Stimulated activated CD8-positive, alpha-beta memory T cell treated with anti-CD3 and anti-CD28 coated beads, Interleukin-15, amount 100 ng/mL, for 4 hours (primary cell): ENCODE measurements at regions not wholly inside any gene's neighbourhood (a gene's known extent, or its start where the extent isn't known, plus 50 kb on each side); places are given as distances from the start of the nearest gene placed in this dataset.
"Not testable (repeated sequence)": the region's sequence is repeated elsewhere in the genome, so short reads cannot be mapped to it uniquely, and the experiment has no call there.

ENCODE experiments used
- DNase-seq, 2 donors: peaks; one replicate each; pipeline ENCODE4 v3.0.0-alpha.2; 2020; ENCODE audit warnings: low read depth in 2 of 2

DNA sequence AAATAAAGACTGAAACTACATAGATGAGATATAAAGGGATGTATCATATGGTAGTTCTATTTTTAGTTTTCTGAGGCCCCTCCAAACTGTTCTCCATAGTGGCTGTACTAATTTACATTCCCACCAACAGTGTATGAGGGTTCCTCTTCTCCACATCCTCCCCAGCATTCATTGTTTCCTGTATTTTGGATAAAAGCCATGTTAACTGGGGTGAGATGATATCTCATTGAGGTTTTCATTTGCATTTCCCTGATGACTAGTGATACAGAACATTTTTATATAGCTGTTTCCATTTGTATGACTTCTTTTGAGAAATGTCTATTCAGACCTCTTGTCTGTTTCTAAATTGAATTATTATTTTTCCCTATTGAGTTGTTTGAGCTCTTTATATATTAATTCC lies 229.3 kb downstream of the RFPL4B start:
- no peak for DNase-seq

DNA sequence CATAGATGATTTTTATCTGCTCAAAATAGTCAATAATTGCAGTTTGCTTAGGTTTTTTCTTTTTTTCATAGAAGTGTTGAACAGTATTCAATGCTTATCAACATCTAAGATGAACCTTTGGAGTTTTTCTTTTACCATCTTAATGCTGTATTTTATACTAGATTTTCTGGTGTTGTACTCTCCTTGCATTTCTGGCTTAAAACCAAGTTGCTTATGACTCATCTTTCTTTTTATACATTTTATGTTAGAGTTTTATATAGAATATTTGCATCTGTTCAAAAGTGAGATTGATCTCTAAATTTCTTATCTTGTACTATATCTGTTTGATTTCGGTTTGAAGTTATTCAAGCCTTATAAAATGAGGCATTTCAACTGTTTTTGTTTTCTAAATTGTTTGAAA lies 232.5 kb downstream of the RFPL4B start:
- no peak for DNase-seq

DNA sequence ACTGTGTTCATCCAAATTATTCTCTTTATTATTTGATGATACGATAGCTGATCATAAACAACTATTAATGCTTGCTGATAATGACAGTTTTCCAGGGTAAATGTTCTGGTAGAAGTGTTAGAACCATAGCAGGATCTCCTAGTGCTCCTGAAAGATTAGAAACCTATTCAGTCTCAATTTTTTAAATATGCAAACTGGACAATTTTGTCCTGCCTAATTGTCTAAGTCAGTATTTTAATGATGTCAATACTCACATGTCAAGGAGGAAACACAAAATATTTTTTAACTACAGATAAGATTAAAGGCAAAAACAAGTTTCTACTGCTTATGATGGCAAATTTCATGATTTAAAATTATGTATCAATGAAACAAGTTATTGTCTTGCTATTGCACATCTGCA lies 233.9 kb downstream of the RFPL4B start:
- DNase-seq: no peak

DNA sequence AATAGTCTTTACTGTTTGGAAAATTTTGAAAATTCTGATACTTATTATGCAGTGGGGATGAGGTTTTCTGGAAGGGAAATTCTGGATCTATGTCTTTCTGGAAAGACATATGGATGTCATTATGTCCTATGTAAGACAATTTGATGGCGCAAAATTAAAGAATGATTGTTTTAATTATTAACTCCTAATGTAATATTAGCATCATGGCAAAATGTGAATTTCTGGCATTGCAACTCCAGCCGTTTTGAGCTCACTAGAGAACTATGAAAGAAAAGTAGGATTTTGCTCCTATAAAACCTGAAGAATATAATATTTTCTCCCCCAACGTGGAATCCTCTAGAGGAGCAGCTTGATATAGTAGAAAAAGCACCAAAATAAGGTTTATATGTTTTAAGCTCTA lies 243.2 kb downstream of the RFPL4B start:
- no peak for DNase-seq

DNA sequence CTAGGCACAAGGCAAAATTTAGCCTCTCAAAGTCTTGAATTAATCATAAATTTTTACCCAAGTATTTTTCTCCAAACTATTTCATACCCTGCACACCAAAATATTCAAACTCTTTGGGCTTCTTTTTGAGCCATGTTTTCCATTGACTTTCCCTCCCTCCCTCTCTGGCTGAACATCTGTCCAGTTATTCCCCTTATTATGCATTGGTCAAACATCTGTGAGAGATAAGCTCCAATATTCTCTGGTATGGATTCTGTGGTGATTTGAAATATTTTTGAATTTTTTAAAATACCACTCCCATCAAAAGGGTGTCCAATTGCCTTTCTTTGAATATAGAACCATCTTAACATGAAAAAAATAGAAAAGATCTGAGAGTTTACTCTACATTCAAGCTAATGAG lies 244.2 kb downstream of the RFPL4B start:
- no peak for DNase-seq

DNA sequence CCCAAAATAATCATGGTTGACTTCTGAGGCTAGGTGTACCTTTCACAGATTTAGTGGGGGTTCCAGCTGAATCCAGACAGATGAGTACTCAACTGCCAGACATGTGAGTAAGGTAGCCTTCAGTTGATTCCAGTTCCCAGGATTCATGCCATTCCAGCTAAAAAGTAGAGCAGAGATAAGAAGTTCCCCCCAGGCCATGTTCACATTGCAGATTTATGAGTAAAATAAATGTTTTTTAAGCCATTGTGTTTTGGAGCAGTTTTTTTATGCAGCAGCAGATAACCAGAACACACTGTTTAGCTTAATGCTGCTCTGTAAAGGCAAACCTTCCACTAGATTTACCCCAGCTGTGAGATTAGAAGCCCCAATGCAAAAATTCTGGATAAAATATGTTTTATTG lies 245.0 kb downstream of the RFPL4B start:
- no peak for DNase-seq

DNA sequence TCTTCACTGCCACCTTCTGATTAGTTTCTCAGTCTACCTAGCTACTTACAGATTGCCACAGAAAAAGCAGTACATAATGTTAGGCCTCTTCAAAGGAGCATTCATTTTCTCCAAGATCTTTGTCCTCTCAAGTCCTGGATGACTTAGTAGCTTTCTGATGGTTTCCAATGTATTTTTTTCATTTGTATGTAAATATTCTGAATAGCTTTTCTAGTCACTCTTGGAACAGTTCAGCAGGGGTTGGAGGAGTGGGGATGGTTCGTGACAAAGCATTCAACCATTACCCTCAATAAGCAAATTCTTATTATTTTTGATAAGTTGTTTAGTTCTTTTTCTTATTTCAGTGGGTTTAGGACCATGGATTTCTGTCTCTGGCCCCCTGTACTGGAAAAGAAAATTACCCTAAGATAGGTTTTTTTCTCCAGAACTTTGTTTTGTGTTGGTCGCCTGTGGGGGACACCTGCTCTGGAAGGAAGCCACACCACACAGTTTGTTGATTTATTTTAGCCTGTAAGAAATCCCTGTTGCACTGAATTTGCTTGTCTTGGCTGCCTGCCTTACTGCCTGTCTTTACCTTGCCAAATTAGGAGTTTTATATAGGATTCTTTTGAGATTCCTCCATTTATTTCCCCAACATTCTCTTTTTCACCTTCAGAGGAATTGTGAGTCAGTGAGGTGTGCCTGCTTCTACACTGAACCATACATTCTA lies 247.9 kb downstream of the RFPL4B start:
- no peak for DNase-seq

DNA sequence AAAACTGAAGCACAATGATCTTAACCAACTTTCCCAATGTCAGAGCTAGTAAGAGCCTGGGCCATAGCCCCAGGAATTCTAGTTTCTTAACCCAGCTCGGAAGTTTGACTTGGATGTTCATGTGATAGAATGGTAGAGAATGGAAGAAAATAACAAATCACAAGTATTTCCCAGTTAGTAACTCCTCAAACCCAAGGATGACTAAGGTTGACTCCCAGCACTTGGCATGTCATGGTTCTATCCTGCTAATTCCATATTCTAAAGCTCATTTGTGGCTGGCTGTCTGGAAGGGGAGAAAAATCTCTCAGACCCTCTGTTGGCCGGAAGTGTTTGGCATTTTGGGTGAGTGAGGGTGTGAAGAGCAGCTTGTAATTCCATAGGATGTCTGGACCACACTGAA lies 248.7 kb downstream of the RFPL4B start:
- DNase-seq: no peak

DNA sequence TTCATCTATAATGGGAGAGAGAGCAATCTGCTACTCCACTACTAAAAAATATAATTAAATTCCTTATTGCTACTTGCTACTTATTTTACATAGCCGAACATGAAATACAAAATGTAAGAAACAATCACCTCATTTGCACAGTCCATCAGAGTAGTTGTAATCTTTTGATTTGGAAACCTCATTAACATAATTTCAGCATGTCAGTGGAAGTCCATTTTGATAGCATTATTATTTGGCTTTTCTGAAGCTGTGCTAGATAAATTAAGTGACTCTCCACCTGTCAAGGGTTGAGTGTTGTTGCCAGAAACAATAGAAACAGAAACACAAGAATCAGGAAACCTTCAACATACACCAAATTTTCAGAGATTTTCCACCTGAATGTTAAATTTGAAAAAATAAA lies 250.0 kb downstream of the RFPL4B start:
- DNase-seq: no peak

DNA sequence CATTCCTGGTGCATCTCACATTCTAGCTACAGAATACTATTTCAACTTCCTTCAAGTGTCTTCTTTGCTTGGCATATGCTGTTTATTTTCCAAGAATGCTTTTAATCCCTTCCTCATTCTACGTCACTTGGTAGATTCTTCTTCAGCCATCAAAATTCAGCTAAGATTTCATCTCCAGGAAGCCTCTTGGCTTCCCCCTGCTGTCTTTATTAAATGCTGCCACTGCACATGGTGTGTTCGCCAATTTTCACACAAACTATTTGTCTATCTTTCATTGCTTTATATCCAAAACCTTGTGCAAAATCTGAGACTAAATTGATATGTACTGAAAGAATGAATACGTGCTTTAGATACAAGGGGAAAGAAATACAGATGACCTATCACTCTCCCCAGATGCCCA lies 253.0 kb downstream of the RFPL4B start:
- DNase-seq: no peak

DNA sequence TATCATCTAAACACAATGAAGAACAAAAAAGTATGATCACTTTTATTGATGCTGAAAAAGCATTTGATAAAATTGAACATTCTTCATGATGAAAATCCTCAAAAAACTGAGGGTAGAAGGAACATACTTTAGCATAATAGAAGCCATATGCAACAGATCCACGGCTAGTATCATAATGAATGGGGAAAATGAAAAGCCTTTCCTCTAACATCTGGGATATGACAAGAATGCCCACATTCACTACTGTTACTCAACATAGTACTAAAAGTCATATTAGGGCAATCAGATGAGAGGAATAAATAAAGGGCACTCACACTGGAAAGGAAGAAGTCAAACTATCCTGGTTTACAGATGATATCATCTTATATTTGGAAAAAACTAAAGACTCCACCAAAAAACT lies 256.6 kb downstream of the RFPL4B start:
- DNase-seq: no peak

DNA sequence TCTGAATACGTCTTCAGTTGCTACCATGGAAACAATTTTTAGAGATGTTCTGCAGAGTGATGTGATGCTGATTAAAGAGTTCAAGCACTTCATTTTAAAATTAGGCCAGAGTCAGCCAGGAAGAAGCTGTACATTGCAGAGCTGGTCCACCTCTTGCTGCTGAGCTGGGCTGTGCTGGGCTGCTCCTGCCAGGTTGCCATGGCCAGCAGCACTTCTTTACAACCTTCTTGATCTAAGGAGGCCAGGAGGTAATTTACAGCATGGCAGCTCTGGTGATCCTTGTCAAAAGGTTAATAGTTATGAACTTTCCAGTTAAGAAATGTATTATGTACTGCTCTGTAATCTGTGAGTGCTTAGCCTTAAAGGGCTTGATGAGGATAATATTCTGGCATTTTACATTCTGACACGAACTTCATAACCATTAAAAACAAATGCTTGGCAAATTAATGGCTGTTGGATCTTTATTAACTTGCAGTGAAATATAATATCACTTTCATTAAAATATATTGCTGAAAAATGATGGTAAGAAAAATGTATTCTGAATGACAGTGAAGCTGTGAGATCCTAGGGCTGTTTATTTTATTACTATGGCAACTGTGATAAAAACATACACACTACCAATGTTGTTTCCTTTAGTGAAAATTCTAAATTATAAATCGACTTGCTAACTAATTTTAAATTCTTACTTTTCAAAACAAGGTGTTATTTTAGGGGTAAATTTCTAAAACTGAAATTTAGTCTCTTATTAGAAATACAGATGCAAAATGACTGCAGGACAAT lies 259.7 kb downstream of the RFPL4B start:
- DNase-seq: no peak

DNA sequence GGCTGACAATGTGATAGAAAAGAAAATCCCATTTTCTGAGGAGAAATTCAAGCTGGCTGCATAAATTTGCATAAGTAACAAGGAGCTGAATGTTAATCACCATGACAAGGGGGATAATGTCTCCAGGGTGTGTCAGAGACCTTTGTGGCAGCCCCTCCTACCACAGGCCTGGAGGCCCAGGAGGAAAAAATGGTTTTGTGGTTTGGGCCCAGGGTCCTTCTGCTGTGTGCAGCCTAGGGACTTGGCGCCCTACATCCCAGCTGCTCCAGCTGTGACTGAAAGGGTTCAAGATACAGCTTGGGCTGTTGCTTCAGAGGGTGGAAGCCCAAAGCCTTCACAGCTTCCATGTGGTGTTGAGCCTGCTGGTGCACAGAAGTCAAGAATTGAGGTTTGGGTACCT lies 261.8 kb downstream of the RFPL4B start:
- DNase-seq: not testable (repeated sequence)

DNA sequence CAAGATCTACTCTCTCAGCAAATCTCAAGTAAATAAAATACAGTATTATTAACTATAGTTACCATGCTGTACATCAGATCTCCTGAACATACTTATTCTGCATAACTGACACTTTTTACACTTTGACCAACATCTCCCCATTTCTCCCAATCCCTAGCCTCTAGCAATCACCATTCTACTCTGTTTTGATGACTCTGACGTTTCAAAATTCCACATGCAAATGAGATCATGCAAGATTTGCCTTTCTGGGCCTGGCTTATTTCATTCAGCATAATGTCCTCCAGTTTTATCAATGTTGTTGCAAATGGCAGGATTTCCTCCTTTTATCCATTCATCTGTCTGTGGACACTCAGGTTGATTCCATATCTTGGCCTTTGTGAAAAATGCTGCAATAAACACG lies 266.3 kb downstream of the RFPL4B start:
- DNase-seq: no peak

DNA sequence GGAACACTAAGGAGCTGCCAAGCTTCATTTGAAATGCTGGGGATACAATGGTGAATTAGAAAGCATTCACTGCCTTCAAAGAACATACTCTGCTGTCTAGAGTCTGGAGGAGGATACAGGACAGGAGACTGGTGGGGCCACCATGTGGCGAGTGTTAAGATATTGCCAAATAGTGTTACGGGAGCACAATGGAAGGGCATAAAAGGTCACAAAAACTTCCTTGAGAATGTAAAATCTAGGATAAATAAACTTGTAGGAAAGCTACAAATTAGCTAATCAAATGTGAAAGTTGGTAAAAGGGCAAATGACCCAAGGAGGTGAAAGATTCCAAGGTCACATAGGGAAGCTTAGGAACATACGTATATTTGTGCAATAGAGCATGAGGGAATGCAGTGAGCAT lies 271.7 kb downstream of the RFPL4B start:
- no peak for DNase-seq

DNA sequence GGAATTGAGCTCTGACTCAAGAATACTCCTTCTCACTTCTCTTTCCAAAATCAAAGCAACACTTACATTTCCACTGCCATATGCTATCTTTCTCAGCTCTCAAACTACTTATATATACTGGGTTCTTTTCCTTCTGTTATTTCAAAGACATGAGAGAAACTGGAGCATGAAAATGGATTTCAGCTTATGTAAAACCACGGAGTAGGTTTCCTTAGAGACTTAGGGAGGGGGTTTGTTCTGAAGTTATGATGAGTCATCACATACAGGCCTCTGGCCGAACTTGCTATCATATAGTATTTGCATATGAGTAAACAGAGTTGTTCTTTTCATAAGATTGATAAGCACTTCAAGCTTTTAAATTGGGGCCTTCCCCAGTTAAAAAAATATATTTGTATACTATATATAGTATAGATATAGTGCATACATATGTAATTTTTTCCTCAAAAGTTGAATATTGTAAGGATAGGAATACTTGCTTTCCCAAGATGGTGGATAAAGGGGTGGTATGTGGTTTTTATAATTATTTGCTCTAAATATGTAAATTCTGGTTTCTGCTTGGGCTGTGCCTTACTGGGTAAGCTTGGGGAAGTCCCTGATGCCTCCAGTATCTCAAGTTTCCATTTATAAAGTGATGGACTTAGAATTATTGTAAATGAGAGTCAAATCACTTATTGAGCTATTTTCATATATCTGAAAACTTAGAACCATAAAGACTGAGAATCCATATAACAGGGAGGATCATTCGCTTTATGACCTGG lies 273.9 kb downstream of the RFPL4B start:
- no peak for DNase-seq

DNA sequence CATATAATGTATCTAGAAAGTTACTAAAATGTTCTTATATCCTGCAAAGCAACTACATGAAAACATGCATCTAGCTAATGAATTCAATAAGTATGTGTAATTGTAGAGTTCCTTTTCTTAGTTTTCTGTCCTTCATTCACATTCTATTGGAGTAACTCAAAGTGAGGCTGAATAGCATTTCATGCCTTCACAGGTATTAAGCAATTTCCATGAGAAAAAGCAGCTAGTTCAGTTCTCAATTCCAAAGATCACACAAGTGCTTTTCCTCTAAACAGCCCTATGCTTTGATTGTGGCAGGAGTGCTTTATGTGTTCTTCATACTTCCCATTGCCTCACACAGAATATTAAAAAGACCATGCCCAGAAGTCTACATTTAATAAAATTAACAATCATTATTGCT lies 274.9 kb downstream of the RFPL4B start:
- no peak for DNase-seq

DNA sequence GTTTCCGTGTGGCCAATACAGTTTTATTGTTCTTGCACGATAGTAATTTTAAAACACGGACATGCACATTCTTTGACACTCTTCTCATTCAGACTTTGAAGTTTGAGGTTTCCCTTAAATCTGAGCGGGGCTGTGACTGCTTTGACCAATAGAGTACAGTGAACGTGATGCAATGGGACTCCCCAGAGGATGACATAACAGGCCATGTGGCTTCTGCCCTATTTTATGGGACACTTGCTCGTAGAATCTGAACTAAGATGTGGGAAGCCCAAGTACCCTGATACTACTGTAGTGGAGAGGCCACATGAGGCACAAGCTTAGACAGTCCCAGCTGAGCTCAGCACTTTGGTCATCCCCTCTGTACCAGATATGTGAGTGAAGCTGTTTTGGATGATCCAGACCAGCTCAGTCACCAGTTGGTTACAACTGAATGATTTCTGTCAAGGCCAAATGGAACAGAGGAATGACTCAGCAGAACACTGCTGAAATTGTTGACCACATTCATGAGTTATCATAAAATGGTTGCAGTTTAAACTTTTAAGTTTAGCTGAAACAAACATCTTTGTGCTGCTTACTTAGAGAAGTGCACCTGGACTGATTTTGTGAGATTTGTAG lies 279.4 kb downstream of the RFPL4B start:
- no peak for DNase-seq

DNA sequence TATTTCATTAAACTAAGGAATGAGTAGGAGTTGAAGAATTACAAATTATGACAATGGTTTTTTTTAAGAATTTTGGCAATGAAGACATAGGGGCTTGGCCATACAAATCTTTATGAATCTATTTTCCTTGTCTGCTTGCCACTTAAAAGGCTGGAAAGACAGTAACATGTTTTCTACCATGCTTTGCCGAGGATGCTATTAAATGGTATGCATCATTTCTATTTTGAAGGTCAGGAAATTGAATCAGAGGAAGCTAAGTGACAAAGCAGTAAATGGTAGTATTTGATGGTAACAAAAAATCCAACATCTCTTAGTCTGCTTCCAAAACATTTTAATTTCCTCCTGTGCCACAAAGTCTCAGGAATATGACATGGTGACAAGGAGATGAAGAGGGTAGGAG lies 287.2 kb downstream of the RFPL4B start:
- no peak for DNase-seq

DNA sequence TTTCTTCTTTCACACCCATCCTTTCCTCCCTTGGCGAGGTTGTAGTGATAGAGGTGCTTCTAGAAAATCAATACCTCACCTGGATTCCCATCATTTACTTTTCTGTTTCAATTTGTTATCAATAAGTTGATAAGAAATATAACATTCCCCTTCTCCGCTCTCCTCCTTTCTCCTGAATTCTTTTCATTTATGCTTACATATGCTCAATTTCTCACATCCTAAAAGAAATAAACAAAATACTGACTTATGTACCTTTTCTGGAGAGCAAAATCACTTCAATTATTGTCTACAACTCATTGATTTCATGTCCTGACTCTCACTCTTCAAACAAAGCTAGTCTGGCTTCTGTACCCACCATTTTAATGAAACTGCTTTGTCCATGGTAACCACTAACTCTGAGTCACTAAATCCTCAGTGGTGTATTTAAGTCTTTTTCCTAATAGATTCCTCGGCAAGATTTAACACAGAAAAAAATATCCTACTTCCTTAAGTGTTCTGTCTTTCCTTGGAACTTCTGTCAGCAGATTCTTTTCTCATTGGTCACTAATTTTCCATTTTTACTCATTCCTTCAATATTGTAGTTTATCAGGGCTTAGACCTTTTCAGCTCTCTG lies 289.6 kb downstream of the RFPL4B start:
- DNase-seq: no peak

DNA sequence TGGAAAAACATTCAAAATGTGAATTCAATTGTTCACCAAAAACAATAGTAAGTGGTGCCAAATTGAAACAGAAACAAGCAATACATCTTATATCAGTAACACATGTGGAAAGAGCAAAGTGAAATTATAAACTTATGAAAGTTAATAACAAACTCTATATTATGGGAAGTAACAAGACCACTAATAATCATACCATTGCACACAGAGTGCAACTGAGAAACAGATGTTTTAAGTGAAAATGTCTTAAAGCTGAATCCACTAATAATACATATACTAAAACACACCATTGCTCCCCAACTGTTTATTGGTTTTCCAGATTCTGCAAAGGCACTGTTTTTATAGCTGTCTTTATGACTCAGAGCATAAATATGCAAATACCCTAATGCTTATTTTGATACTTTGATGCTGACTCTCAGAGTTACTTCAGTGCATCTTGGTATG lies 292.3 kb downstream of the RFPL4B start:
- no peak for DNase-seq

DNA sequence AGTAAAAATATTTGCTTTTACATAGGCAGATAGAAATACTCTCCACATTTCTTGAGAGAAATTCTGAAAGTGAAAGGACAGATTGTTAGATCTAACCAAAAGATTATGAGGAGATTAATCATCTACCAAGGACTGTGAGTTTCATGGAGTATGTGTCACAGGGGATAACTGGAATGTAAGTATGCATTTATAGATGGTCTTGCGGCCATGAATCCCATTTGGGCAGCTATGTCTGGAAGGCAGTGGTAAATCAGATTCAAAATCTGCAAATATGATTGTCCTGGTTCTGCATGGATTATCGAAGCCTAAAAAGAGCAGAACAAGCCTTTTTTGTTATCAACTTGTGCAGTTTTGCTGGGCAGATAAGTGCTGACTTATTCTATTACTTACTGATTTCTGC lies 293.8 kb downstream of the RFPL4B start:
- no peak for DNase-seq
